ENCODE measurements at regions not wholly inside any gene's neighbourhood (a gene's known extent, or its start where the extent isn't known, plus 50 kb on each side); places are given as distances from the start of the nearest gene placed in this dataset.

DNA sequence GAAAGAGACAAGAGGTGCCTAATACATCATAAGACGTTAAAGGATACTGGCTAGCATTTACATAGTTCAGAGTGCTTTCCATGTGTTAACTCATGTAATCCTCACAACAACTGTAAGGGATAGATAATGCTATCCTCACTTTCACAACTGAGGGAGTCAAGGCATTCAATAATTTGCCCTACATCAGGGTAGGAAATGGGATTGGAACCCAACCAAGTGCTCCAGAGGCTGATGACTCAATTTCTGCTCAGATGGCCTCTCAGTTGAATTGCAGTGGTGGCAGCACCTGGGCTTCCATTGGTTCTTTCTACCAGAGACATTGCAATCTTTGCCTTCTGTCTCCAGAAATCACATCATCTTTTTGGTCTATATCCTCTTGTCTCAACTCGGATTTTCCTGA is 232.9 kb downstream of the ETS1 start:
- no peaks in the 10 kb centered on the region for H3K4me1 Mint-ChIP-seq
- H3K36me3 Mint-ChIP-seq (ENCODE audit: low read depth) = no peaks in the 10 kb centered on the region
- no peak for DNase-seq
- no peak overlapping the region for H3K27ac Mint-ChIP-seq
- H3K9me3 ChIP-seq (ENCODE audit: control insufficient read depth, low read length) = no peaks in the 10 kb centered on the region
- no peak overlapping the region for H3K27ac ChIP-seq (ENCODE audit: low read depth, low read length)
- no peaks in the 10 kb centered on the region for H3K36me3 ChIP-seq (ENCODE audit: control insufficient read depth, insufficient read depth, low read length)
- TF ChIP-seq CTCF (conservative IDR thresholded peaks at IDR 0.05) = no peak
- no peaks in the 10 kb centered on the region for H3K27me3 Mint-ChIP-seq (ENCODE audit: insufficient read depth)
- 87 to 88% methylated on average over 2 of the region's 2 CpGs for WGBS, 2 experiments (ENCODE audit: insufficient coverage in 1 of 2, insufficient read length in 1 of 2)
- H3K4me1 ChIP-seq (ENCODE audit: control insufficient read depth, insufficient read depth, low read length) = no peaks in the 10 kb centered on the region
- no peaks in the 10 kb centered on the region for H3K9me3 Mint-ChIP-seq
- H3K9ac ChIP-seq (ENCODE audit: extremely low read depth, low read length, poor library complexity, severe bottlenecking) = no peak overlapping the region
- no peak overlapping the region for H3K4me3 ChIP-seq (ENCODE audit: low read length)
- no peaks in the 10 kb centered on the region for H3K27me3 ChIP-seq (ENCODE audit: control insufficient read depth, insufficient read depth, low read length, poor library complexity, severe bottlenecking)
- H3K4me3 Mint-ChIP-seq = no peak overlapping the region

DNA sequence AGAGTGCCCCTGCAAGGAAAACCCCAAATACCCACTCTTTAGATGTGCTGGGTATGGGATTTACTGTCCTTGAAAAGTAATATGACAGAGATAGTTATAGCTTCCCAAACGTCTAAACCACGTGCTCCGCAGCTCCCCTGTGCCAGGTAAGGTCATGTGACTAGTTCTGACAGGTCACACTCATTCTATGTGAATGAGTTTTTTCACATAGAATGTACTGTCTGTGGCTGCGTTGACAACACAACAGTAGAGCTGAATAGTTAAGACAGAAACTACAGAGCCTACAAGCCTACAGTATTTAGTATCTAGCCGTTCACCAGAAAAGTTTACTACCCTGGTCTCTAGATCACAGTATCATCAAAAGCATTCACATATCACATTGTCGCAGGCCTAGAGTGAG is 236.2 kb downstream of the ETS1 start:
- Histone ChIP-seq H3K27ac (ENCODE audit: low read depth, low read length) (no peak overlapping the region), H3K9ac (ENCODE audit: extremely low read depth, low read length, poor library complexity, severe bottlenecking) (no peak overlapping the region), H3K36me3 (ENCODE audit: control insufficient read depth, insufficient read depth, low read length) (no peaks in the 10 kb centered on the region), H3K9me3 (ENCODE audit: control insufficient read depth, low read length) (no peaks in the 10 kb centered on the region), H3K27me3 (ENCODE audit: control insufficient read depth, insufficient read depth, low read length, poor library complexity, severe bottlenecking) (no peaks in the 10 kb centered on the region), H3K4me3 (ENCODE audit: low read length) (no peak overlapping the region), H3K4me1 (ENCODE audit: control insufficient read depth, insufficient read depth, low read length) (no peaks in the 10 kb centered on the region)
- no peak for TF ChIP-seq CTCF (conservative IDR thresholded peaks at IDR 0.05)
- no peak overlapping the region for H3K4me3 Mint-ChIP-seq
- no peak overlapping the region for H3K27ac Mint-ChIP-seq
- no peak for DNase-seq
- WGBS, 2 experiments (ENCODE audit: insufficient coverage in 1 of 2, insufficient read length in 1 of 2) = 91 to 94% methylated on average over 6 of the region's 6 CpGs
- H3K4me1 Mint-ChIP-seq = no peaks in the 10 kb centered on the region
- no peaks in the 10 kb centered on the region for H3K9me3 Mint-ChIP-seq
- H3K36me3 Mint-ChIP-seq (ENCODE audit: low read depth) = no peaks in the 10 kb centered on the region
- no peaks in the 10 kb centered on the region for H3K27me3 Mint-ChIP-seq (ENCODE audit: insufficient read depth)

- Mint-ChIP-seq H3K27ac (no peak overlapping the region), H3K36me3 (ENCODE audit: low read depth) (no peaks in the 10 kb centered on the region)
- no peak overlapping the region for H3K9ac ChIP-seq (ENCODE audit: extremely low read depth, low read length, poor library complexity, severe bottlenecking)
Measured at GRCh38 chr11:128349650-128350299, 237.6 kb downstream of the ETS1 start.

More at GRCh38 chr11:128349650-128350299, 237.6 kb downstream of the ETS1 start:
- no peak for TF ChIP-seq CTCF (conservative IDR thresholded peaks at IDR 0.05)
- Histone ChIP-seq H3K27ac (ENCODE audit: low read depth, low read length) (no peak overlapping the region), H3K4me1 (ENCODE audit: control insufficient read depth, insufficient read depth, low read length) (no peaks in the 10 kb centered on the region), H3K27me3 (ENCODE audit: control insufficient read depth, insufficient read depth, low read length, poor library complexity, severe bottlenecking) (no peaks in the 10 kb centered on the region), H3K9me3 (ENCODE audit: control insufficient read depth, low read length) (no peaks in the 10 kb centered on the region), H3K36me3 (ENCODE audit: control insufficient read depth, insufficient read depth, low read length) (no peaks in the 10 kb centered on the region), H3K4me3 (ENCODE audit: low read length) (no peak overlapping the region)
- DNase-seq = no peak
- Mint-ChIP-seq H3K9me3 (no peaks in the 10 kb centered on the region), H3K27me3 (ENCODE audit: insufficient read depth) (no peaks in the 10 kb centered on the region), H3K4me3 (no peak overlapping the region), H3K4me1 (no peaks in the 10 kb centered on the region)
- 79 to 85% methylated on average over 4 to 5 of the region's 6 CpGs for WGBS, 2 experiments (ENCODE audit: insufficient coverage in 1 of 2, insufficient read length in 1 of 2)
